Vagina (tissue), 2 donors: ENCODE measurements at regions not wholly inside any gene's neighbourhood (a gene's known extent, or its start where the extent isn't known, plus 50 kb on each side); places are given as distances from the start of the nearest gene placed in this dataset.

Experiments used
- CTCF ChIP-seq, 3 experiments: fragments of 450-650 bp in 2 of 3; fragments of 200-600 bp in 1 of 3; sonication (generic) in 1 of 3; IDR thresholded peaks; one replicate each; pipeline ENCODE4 v1.5.1; 2017 to 2019; ENCODE audit warnings: antibody characterized with exemption in 3 of 3, mild to moderate bottlenecking in 2 of 3, moderate library complexity in 2 of 3
- POLR2A ChIP-seq, 2 donors: fragments of 450-650 bp; IDR thresholded peaks; one replicate each; pipeline ENCODE4 v1.6.1; 2017; ENCODE audit warnings: antibody characterized with exemption in 2 of 2, mild to moderate bottlenecking in 2 of 2, moderate library complexity in 2 of 2
- POLR2AphosphoS5 ChIP-seq, 2 donors: sonication (generic); formaldehyde crosslinking; IDR thresholded peaks; one replicate each; pipeline ENCODE4 v1.9.0; 2017; ENCODE audit warnings: antibody characterized with exemption in 2 of 2, mild to moderate bottlenecking in 2 of 2, low read depth in 1 of 2; ENCODE audit not compliant: insufficient read depth in 1 of 2

GRCh38 chr6:135693811-135694370 lies 157.6 kb upstream of the PDE7B start:
- TF ChIP-seq CTCF (IDR thresholded peaks at IDR 0.05) (no peak), POLR2A (IDR thresholded peaks at IDR 0.05) (no peak), POLR2AphosphoS5 (IDR thresholded peaks at IDR 0.05; ENCODE audit: insufficient read depth in 1 of 2, low read depth in 1 of 2) (no peak)
